A673 (cell line): ENCODE measurements at regions not wholly inside any gene's neighbourhood (a gene's known extent, or its start where the extent isn't known, plus 50 kb on each side); places are given as distances from the start of the nearest gene placed in this dataset.
A peak's percentile ranks its signal among the peaks of the same experiment; 100 is the strongest.

Experiments used
- BruUV-seq: library from RNA; stranded (reverse); fragments of 400-500 nt; replicated peaks from 2 replicates; lab custom pipeline; 2021; lab: Mats Ljungman, UMichigan
- CTCF ChIA-PET: fragments of 300-600 bp; sonication (Branson Sonifier 250); formaldehyde crosslinking; loops from one replicate; lab custom pipeline; 2022; ENCODE audit warnings: antibody characterized with exemption; lab: Charles Lee
- POLR2A ChIA-PET: fragments of 300-600 bp; sonication (Branson Sonifier 250); formaldehyde crosslinking; loops from one replicate; lab custom pipeline; 2022; ENCODE audit warnings: antibody characterized with exemption; ENCODE audit not compliant: low non-redundant PET; lab: Charles Lee
- DNase-seq: peaks from one replicate; pipeline ENCODE4 v3.0.0-alpha.2; 2015; ENCODE audit warnings: low spot score
- H3K27ac ChIP-seq: fragments of 200-600 bp; sonication (generic); 2 replicates; pipeline ENCODE4 v1.5.1; 2016; ENCODE audit warnings: mixed run types, low read depth, mild to moderate bottlenecking, mixed read lengths, antibody characterized with exemption, low read length; ENCODE audit not compliant: poor library complexity, severe bottlenecking
- H3K27me3 ChIP-seq: fragments of 200-600 bp; sonication (generic); replicated peaks from 2 replicates; pipeline ENCODE4 v1.6.1; 2017; ENCODE audit warnings: mixed run types, low read depth, mild to moderate bottlenecking, mixed read lengths, antibody characterized with exemption, low read length; ENCODE audit not compliant: insufficient read depth, poor library complexity
- H3K36me3 ChIP-seq: fragments of 200-600 bp; sonication (generic); 2 replicates; pipeline ENCODE4 v1.6.1; 2016; ENCODE audit warnings: mixed run types, mild to moderate bottlenecking, mixed read lengths, antibody characterized with exemption, low read length; ENCODE audit not compliant: insufficient read depth, poor library complexity, severe bottlenecking
- H3K4me1 ChIP-seq: fragments of 200-600 bp; sonication (generic); 2 replicates; pipeline ENCODE4 v1.6.1; 2017; ENCODE audit warnings: mixed run types, mild to moderate bottlenecking, mixed read lengths, antibody characterized with exemption, low read length; ENCODE audit not compliant: insufficient read depth, poor library complexity, severe bottlenecking
- H3K4me3 ChIP-seq: fragments of 200-600 bp; sonication (generic); 2 replicates; pipeline ENCODE4 v1.5.1; 2016; ENCODE audit warnings: low read depth, mixed run types, mild to moderate bottlenecking, mixed read lengths, low read length; ENCODE audit not compliant: poor library complexity, severe bottlenecking
- H3K9me3 ChIP-seq: fragments of 200-600 bp; sonication (generic); 2 replicates; pipeline ENCODE4 v1.6.1; 2016; ENCODE audit warnings: mixed run types, low read depth, mild to moderate bottlenecking, mixed read lengths, antibody characterized with exemption, low read length; ENCODE audit not compliant: poor library complexity, severe bottlenecking
- CTCF ChIP-seq: fragments of 300-800, 200-600 bp; sonication (generic); conservative IDR thresholded peaks from 2 replicates; pipeline ENCODE4 v1.5.1; 2017; ENCODE audit warnings: low read depth, mild to moderate bottlenecking, antibody characterized with exemption, low read length, moderate library complexity, mixed read lengths
- EZH2 ChIP-seq: fragments of 200-600 bp; sonication (generic); IDR thresholded peaks from 2 replicates; pipeline ENCODE4 v1.6.1; 2017; ENCODE audit warnings: borderline replicate concordance, low read depth, mild to moderate bottlenecking, mixed read lengths, antibody characterized with exemption, low read length; ENCODE audit not compliant: poor library complexity, severe bottlenecking
- intact Hi-C: fragments of 100-400 bp; cut with micrococcal nuclease; formaldehyde crosslinking; loops from one replicate; pipeline ENCODE4 v1.10.0; 2022; ENCODE audit not compliant: unreplicated experiment

- TF ChIP-seq EZH2 (no peak), CTCF (no peak)
- POLR2A ChIA-PET = no interaction called here
- BruUV-seq = no TSS peak
- H3K9me3 ChIP-seq = peaks cover 4% of the 10 kb centered on the region
- no peak overlapping the region for H3K4me3 ChIP-seq
- intact Hi-C loops = no loop called here
- H3K27ac ChIP-seq = no peak overlapping the region
- H3K36me3 ChIP-seq = no peaks in the 10 kb centered on the region
- CTCF ChIA-PET = no interaction called here
- DNase-seq = no peak
- H3K27me3 ChIP-seq = no peaks in the 10 kb centered on the region
- H3K4me1 ChIP-seq = no peaks in the 10 kb centered on the region
Measured at GRCh38 chr6:49341869-49342268, 121.2 kb downstream of the MMUT start.

- BruUV-seq = no TSS peak
- no peak overlapping the region for H3K4me3 ChIP-seq
- POLR2A ChIA-PET = no interaction called here
Measured at GRCh38 chr6:49339096-49339495, 124.0 kb downstream of the MMUT start.

GRCh38 chr6:49336514-49337131, 126.4 kb downstream of the MMUT start:
- DNase-seq = peak; percentile 39
- POLR2A ChIA-PET = no interaction called here

More at GRCh38 chr6:49339096-49339495, 124.0 kb downstream of the MMUT start:
- H3K9me3 ChIP-seq = peaks cover 11% of the 10 kb centered on the region
- no peak for DNase-seq
- no peaks in the 10 kb centered on the region for H3K27me3 ChIP-seq
- no peaks in the 10 kb centered on the region for H3K36me3 ChIP-seq
- H3K4me1 ChIP-seq = no peaks in the 10 kb centered on the region
- CTCF ChIA-PET = no interaction called here
- intact Hi-C loops = no loop called here
- TF ChIP-seq EZH2 (no peak), CTCF (no peak)
- H3K27ac ChIP-seq = no peak overlapping the region

More at GRCh38 chr6:49336514-49337131, 126.4 kb downstream of the MMUT start:
- H3K27ac ChIP-seq = no peak overlapping the region
- peaks cover 11% of the 10 kb centered on the region for H3K9me3 ChIP-seq
- intact Hi-C loops = no loop called here
- H3K4me3 ChIP-seq = no peak overlapping the region
- no peaks in the 10 kb centered on the region for H3K27me3 ChIP-seq
- BruUV-seq = no TSS peak
- TF ChIP-seq EZH2 = no peak
- TF ChIP-seq CTCF = no peak
- CTCF ChIA-PET = no interaction called here
- no peaks in the 10 kb centered on the region for H3K4me1 ChIP-seq
- no peaks in the 10 kb centered on the region for H3K36me3 ChIP-seq
